Stimulated activated CD4-positive, alpha-beta T cell treated with anti-CD3 and anti-CD28 coated beads, TNF-alpha, amount 100 ng/mL, for 48 hours (primary cell): ENCODE measurements at regions not wholly inside any gene's neighbourhood (a gene's known extent, or its start where the extent isn't known, plus 50 kb on each side); places are given as distances from the start of the nearest gene placed in this dataset.
"Not testable (repeated sequence)": the region's sequence is repeated elsewhere in the genome, so short reads cannot be mapped to it uniquely, and the experiment has no call there.

Source experiments
- DNase-seq, 3 donors: peaks; one replicate each; pipeline ENCODE4 v3.0.0-alpha.2; 2020; ENCODE audit warnings: low read depth in 3 of 3

DNA sequence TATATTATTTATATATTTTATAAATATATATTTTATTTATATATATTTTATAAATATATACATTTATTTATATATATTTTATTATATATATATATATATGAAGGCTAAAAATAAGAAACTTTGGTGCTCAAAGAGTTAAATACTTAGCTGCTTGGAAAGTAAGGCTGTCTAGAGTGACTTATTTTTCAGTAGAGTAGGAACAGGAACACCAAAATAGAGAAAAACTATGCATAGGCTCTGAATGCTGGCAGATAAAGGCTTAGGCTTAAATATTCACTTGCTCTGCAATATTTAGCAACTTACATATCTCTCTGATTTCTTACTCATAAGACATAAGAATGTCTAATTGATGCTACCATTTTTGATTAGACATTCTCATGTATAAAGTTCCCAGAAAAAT lies 991.2 kb downstream of the VRK1 start:
- DNase-seq, result no peak

DNA sequence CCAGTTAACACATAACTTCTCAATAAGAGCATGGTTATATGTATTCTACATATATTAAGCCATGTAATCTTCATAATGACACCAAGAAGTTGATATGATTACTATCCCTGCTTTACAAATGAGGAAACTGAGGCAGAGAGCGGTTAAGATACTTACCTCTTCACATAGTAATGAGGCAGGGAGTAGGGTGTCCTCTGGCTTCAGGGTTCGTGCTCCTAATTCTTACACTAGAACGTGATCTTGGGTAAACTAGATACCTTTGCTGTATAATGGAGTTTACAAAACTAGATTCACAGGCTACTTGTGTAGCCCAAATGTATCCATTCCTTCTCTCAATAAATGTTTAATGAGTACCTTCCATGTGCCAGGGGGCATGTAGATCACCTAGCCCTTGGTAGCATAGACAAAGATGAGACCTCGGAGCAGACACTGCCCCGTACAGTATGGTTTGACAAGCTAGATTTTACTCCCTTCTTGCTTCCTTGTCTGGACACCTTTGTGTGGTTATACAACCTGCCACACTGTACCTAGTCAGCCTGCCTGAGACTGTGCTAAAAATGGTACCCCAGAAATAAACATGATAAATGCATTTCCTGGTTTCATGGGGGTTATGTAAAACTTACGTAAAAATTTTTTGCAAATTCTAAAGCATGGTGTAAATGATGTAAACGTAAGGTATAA lies 991.8 kb downstream of the VRK1 start:
- DNase-seq, result no peak

DNA sequence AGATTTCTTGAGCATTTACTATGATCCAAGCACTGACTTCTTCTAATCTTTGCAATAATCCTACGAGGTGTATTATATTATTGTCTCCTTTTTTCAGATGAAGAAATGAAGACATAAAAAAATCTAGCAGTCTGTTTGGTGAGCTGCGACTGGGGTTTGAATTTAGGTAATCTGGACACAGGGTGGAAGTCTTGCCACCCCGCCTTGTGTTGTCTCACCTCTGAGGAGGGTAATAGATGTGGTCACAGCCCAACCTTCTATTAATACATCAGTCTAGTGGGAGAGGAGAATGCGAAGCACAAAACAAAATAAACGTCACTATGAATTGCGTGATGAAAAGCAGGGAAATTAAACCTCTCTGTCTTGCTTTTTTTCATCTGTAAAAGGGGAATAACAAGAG lies 993.9 kb downstream of the VRK1 start:
- no peak for DNase-seq

DNA sequence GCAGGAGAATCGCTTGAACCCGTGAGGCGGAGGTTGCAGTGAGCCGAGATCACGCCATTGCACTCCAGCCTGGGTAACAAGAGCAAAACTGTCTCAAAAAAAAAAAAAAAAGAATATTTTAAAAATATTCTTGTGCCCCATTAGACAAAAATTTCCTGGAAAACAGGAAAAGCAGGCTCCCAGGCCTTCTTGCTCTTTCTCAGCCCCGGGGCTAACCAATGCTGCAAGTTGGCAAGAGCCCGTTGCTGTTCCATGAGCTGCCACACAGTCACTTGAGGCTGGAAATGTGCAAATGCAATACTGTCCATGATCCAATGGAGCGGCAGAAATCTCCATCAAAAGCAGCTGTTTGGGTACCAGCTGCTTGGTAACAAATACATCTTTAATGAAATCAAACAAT lies 994.7 kb downstream of the VRK1 start:
- no peak for DNase-seq

GRCh38 chr14:97796511-97796910 lies 999.3 kb downstream of the VRK1 start:
- no peak for DNase-seq

GRCh38 chr14:97798176-97798575 lies 1001.0 kb downstream of the VRK1 start:
- no peak for DNase-seq

GRCh38 chr14:97802430-97803373 lies 1005.5 kb downstream of the VRK1 start:
- no peak for DNase-seq

- no peak for DNase-seq
Observed at GRCh38 chr14:97804056-97804455, 1006.9 kb downstream of the VRK1 start.

DNA sequence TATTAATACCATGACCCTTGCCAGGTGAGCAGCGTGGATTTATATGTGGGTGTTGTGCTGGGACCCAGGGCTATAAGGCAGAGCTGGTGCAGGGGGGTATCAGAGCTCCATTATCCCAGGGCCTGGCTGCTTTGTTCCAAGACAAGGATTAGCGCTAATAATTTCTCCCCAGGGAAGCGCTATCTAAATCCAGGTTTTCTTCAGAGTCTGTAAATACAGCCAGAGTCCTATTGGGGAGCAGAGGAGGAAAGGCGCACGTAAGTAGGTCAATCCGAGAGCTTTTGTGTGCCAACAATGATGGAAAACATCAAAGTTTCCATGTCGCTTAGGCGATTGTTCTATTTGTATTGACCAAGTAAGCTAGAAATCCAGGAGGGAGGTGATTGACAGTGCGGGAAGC lies 1009.7 kb downstream of the VRK1 start:
- no peak for DNase-seq

DNA sequence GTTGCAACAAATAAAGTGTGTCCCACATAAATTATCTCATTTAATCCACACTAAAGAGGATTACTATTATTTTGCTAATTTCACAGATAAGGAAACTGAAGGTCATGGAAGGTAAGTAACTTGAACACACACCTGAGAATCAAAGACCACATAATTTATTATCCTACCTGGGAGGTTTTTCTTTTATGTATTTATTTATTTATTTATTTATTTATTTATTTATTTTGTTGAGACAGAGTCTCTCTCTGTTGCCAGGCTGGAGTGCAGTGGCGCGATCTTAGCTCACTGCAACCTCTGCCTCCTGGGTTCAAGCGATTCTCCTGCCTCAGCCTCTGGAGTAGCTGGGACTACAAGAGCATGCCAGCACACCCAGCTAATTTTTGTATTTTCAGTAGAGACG lies 1011.4 kb downstream of the VRK1 start:
- not testable (repeated sequence) for DNase-seq

GRCh38 chr14:97813556-97813955 lies 1016.4 kb downstream of the VRK1 start:
- no peak for DNase-seq

- DNase-seq, result no peak
Observed at GRCh38 chr14:97820781-97821180, 1023.6 kb downstream of the VRK1 start.

DNA sequence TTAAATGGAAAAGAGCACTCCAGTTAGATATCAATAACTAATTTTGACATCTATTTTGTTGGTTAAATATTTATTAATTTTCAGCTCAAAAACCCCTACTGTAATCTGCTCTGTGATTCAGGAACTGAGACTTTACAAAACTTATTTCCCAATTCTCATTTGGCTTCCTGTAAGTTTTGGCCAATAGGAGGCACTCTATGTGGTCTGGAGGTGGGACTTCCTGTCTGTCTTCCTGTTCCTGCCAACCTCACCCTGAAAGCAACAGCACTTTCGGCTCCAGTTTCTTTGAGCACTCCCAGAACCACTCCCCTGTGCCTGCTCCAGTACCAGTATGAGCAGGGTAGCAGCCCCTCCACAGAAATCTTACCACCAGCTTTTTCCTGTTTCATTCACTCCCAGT lies 1027.0 kb downstream of the VRK1 start:
- DNase-seq, result no peak

DNA sequence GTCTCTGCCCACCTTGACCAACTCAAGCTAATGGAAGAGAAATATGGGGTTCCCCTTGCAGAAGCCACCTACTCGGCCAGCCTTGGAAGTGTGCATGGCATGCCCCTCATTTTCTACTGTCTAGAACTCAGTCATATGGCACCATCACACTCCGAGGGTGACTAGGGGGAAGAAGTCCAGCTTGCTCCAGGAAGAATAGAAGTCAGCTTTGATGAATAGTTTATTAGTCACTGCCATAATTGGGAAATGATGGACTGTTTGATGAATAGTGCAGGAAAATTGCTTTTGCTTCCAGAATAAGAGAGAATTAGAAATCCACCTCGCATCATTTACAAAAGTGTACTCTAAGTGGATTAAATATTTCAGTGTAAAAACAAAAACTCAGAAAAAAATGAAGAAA lies 1030.6 kb downstream of the VRK1 start:
- DNase-seq, result no peak

DNA sequence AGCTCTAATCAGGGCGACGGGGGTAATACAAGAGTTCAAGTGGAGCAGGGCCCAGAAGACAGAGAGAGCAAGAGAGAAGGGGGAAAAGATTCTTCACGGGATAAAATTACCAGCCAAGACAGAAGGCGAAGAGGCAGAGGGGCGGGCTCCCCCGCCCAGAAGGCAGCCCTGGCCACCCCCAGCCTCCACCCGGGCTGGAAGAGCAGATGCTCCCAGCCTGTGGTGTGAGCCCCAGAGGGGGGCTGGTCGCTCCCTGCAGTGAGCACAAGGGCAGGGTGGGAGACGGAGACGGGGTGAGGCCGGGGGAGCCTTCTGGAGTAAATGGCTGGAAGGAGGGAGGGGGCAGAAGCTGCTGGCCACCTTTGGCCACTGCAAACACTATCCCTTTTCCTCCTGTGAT lies 1035.6 kb downstream of the VRK1 start:
- no peak for DNase-seq

- DNase-seq, result no peak
Observed at GRCh38 chr14:97838986-97839385, 1041.8 kb downstream of the VRK1 start.

DNA sequence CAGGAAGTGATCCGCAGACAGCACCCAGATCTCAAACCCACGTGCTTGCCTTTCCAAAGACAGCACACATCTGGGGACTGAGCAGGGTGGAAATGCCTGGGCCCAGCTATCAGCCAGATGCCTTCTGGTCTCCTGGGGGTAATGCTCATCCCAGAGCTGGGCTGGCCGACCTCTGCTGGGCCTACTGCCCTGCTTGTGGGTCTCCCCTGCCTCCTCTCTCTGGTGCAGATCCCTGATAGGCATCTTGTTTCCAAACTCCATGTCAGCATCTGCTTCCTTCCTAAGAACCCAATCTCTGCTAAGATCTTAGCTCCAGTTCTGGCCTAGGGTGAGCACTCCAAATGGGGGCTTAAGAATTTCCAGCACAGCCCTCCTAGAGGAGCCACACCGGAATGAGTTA lies 1043.0 kb downstream of the VRK1 start:
- no peak for DNase-seq

- DNase-seq, result no peak
Observed at GRCh38 chr14:97841762-97842161, 1044.6 kb downstream of the VRK1 start.

GRCh38 chr14:97843066-97843465 lies 1045.9 kb downstream of the VRK1 start:
- DNase-seq, result no peak

DNA sequence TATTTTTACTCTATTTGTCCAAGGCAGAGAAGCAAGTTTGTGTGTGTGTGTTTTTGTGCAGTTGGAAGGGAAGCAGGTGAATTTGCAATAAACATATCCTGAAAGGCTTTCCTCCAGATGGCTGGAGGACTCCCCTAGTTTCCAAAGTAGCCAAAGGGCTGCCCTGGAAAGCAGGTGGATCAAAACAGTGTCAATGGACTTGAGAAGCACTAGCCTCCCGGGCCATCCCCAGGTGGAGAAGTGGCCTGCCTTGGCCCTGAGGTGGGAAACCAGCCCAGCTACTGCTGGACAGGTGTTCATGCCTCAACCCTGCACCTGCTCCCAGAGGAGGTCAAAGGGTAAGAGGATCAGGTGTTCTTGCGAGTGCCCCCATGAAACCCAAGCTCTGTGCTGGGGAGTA lies 1046.9 kb downstream of the VRK1 start:
- no peak for DNase-seq

GRCh38 chr14:97846156-97846555 lies 1049.0 kb downstream of the VRK1 start:
- DNase-seq, result no peak

- no peak for DNase-seq
Observed at GRCh38 chr14:97848317-97848980, 1051.3 kb downstream of the VRK1 start.

- DNase-seq, result no peak
Observed at GRCh38 chr14:97850466-97850865, 1053.3 kb downstream of the VRK1 start.
